AG04450 (cell line): ENCODE measurements at regions not wholly inside any gene's neighbourhood (a gene's known extent, or its start where the extent isn't known, plus 50 kb on each side); places are given as distances from the start of the nearest gene placed in this dataset.

Source experiments
- CTCF ChIA-PET: fragments of 300-600, 350-600 bp; formaldehyde crosslinking; extraction: SDS; loops from one replicate; lab custom pipeline; 2022; ENCODE audit warnings: antibody characterized with exemption, inconsistent platforms; lab: Charles Lee
- POLR2A ChIA-PET: fragments of 350-600 bp; formaldehyde crosslinking; extraction: SDS; loops from one replicate; lab custom pipeline; 2021; ENCODE audit warnings: antibody characterized with exemption, inconsistent platforms; lab: Yijun Ruan, JAX
- DNase-seq: peaks from one replicate; pipeline ENCODE4 v3.0.0-alpha.2; 2011; ENCODE audit warnings: low read depth, low spot score
- H3K27ac ChIP-seq: one replicate; pipeline ENCODE4 v1.5.1; 2012; ENCODE audit warnings: low read depth, low read length, control low read depth
- H3K27me3 ChIP-seq: one replicate; pipeline ENCODE4 v1.6.0; 2012; ENCODE audit warnings: low read length; ENCODE audit not compliant: control insufficient read depth, insufficient read depth
- H3K4me3 ChIP-seq: 2 replicates; pipeline ENCODE4 v1.5.1; 2011; ENCODE audit warnings: mild to moderate bottlenecking, low read depth, low read length, control low read depth
- H3K9me3 ChIP-seq: 2 replicates; pipeline ENCODE4 v1.5.1; 2012; ENCODE audit warnings: low read length; ENCODE audit not compliant: control insufficient read depth, insufficient read depth
- TF ChIP-seq, protein P1 (sequence below): IDR thresholded peaks from 2 replicates; pipeline ENCODE4 v1.5.1; 2011; ENCODE audit warnings: low read depth, low read length, control low read depth, inconsistent platforms

DNA sequence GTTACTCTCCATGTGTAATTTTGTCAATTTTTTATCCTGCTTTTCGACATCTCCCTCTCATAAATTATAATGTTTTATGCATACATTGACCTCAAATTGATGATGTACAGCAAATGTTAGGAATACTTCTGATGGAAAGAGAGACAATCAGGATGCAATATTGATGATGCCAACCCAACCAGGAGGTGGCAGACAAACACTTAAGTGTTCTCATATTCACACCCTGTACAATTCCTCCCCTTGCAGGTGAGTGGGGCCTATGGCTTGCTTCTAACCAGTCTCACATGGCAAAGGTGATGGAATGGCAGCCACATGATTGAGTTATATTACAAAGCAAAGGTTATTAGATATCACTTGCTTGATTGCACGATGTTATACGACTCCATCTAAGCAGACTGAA lies 594.3 kb upstream of the REG3G start:
- TF ChIP-seq, protein P1, sequence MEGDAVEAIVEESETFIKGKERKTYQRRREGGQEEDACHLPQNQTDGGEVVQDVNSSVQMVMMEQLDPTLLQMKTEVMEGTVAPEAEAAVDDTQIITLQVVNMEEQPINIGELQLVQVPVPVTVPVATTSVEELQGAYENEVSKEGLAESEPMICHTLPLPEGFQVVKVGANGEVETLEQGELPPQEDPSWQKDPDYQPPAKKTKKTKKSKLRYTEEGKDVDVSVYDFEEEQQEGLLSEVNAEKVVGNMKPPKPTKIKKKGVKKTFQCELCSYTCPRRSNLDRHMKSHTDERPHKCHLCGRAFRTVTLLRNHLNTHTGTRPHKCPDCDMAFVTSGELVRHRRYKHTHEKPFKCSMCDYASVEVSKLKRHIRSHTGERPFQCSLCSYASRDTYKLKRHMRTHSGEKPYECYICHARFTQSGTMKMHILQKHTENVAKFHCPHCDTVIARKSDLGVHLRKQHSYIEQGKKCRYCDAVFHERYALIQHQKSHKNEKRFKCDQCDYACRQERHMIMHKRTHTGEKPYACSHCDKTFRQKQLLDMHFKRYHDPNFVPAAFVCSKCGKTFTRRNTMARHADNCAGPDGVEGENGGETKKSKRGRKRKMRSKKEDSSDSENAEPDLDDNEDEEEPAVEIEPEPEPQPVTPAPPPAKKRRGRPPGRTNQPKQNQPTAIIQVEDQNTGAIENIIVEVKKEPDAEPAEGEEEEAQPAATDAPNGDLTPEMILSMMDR, result no peak
- Histone ChIP-seq H3K9me3 (peaks cover 5% of the 10 kb centered on the region; the same call in 1 of the 2 replicates), H3K27ac (no peak overlapping the region), H3K4me3 (no peak overlapping the region), H3K27me3 (no peaks in the 10 kb centered on the region)
- CTCF ChIA-PET, result no interaction called here
- DNase-seq, result no peak
- POLR2A ChIA-PET, result no interaction called here

DNA sequence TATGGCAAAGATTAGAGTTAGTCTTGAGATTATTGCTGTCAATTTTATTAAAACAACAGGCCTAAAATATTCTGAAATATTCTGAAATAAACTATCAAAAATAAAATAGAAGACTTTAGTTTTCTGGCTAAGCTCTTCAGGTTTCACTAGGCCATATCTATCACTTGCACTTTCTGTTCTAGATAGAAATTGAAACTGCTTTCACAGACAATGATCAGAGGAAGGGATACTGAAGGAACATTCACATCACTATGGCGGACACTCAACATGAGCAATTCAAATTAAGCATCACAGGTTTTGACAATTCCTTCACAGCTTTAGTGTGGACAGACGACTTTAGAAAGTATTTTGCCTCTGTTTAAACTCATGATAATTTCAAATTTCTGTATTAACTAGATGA lies 586.4 kb upstream of the REG3G start:
- H3K27me3 ChIP-seq, result no peaks in the 10 kb centered on the region
- H3K4me3 ChIP-seq, result no peak overlapping the region
- ChIA-PET CTCF (no interaction called here), POLR2A (no interaction called here)
- TF ChIP-seq, protein P1, result no peak
- H3K9me3 ChIP-seq, result peaks cover 3% of the 10 kb centered on the region; the same call in 1 of the 2 replicates
- H3K27ac ChIP-seq, result no peak overlapping the region
- DNase-seq, result no peak

DNA sequence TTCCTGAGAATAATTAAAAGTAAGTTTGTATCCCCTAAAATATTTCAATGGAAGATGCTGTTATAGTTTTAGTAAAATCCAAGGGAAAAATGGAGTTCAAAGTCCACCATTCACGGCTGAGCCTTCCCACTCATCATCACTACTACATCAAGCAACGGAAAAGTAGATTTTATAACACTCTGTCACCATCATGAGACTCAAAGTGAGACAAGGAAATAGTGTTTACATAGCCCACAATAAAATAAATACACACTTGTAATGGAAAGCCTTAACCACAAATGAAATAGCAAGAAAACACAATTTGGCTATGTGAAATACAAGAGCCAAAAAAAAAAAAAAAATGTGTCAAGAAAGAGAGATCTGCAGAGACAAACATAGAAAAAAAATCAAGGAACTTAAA lies 569.9 kb upstream of the REG3G start:
- CTCF ChIA-PET, result no interaction called here
- H3K27ac ChIP-seq, result no peak overlapping the region
- TF ChIP-seq, protein P1, result no peak
- no peaks in the 10 kb centered on the region for H3K27me3 ChIP-seq
- no peak for DNase-seq
- H3K9me3 ChIP-seq, result no peaks in the 10 kb centered on the region
- H3K4me3 ChIP-seq, result no peak overlapping the region
- POLR2A ChIA-PET, result no interaction called here

DNA sequence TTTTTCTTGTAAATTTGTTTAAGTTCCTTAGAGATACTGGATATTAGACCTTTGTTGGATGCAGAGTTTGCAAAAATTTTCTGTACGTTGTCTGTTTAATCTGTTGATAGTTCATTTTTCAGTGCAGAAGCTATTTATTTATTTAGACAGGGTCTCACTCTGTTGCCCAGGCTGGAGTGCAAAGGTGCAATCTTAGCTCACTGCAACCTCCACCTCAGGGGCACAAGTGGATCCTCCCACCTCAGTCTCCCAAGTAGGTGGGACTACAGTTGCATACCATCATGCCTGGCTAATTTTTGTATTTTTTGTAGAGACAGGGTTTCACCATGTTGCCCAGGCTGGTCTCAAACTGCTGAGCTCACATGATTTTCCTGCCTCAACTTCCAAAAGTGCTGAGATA lies 568.2 kb upstream of the REG3G start:
- no peak for DNase-seq
- TF ChIP-seq, protein P1, result no peak
- Histone ChIP-seq H3K27me3 (no peaks in the 10 kb centered on the region), H3K27ac (no peak overlapping the region), H3K4me3 (no peak overlapping the region), H3K9me3 (no peaks in the 10 kb centered on the region)
- CTCF ChIA-PET, result no interaction called here
- POLR2A ChIA-PET, result no interaction called here

DNA sequence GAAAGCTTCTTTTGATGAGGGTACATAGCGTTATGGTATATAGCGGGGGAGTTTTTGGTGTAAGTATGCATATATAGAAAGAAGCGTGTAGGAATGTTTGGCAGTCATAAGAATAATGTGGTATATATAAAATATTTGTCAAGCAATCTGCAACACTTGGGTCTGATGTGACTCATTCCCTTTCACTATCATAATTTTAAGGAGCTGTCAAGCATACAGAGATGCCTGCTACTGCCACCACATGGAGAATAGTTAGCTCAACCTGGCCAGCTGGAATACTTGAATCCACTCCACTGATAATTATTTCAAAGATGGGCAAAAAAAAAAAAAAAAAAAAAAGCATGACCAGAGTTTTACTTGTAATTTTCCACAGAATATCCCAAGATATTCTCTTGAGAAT lies 559.8 kb upstream of the REG3G start:
- POLR2A ChIA-PET, result no interaction called here
- Histone ChIP-seq H3K4me3 (no peak overlapping the region), H3K27me3 (no peaks in the 10 kb centered on the region), H3K9me3 (no peaks in the 10 kb centered on the region), H3K27ac (no peak overlapping the region)
- DNase-seq, result no peak
- TF ChIP-seq, protein P1, result no peak
- CTCF ChIA-PET, result interaction anchor here (0.6 kb wide), 1 partner anchor 285 kb away, joined by 9 read pairs; no protein-coding TSS in a partner anchor
